Nephron (organoid): ENCODE measurements at regions not wholly inside any gene's neighbourhood (a gene's known extent, or its start where the extent isn't known, plus 50 kb on each side); places are given as distances from the start of the nearest gene placed in this dataset.

Source experiments
- H3K27ac Mint-ChIP-seq, 3 experiments: 2 replicates each; pipeline ENCODE4 v1.8.0; 2020; ENCODE audit warnings: mixed read lengths in 3 of 3, mild to moderate bottlenecking in 2 of 3, moderate library complexity in 1 of 3
- H3K27me3 Mint-ChIP-seq: 2 replicates; pipeline ENCODE4 v1.8.0; 2021; ENCODE audit warnings: low read depth, mild to moderate bottlenecking, moderate library complexity, mixed read lengths
- H3K36me3 Mint-ChIP-seq: 2 replicates; pipeline ENCODE4 v1.8.0; 2020; ENCODE audit warnings: low read depth, mixed read lengths
- H3K4me1 Mint-ChIP-seq: 2 replicates; pipeline ENCODE4 v1.8.0; 2020; ENCODE audit warnings: mixed read lengths
- H3K4me3 Mint-ChIP-seq, 3 experiments: 2 replicates each; pipeline ENCODE4 v1.8.0; 2020; ENCODE audit warnings: mild to moderate bottlenecking in 3 of 3, mixed read lengths in 3 of 3, moderate library complexity in 2 of 3
- H3K9me3 Mint-ChIP-seq: 2 replicates; pipeline ENCODE4 v1.8.0; 2020; ENCODE audit warnings: mixed read lengths
- TF ChIP-seq, protein P1 (sequence below), 3 experiments: fragments of 200-600 bp; sonication (generic); IDR thresholded peaks; one replicate each; pipeline ENCODE4 v1.5.0; 2021; ENCODE audit warnings: antibody characterized with exemption in 3 of 3; ENCODE audit not compliant: unreplicated experiment in 3 of 3

DNA sequence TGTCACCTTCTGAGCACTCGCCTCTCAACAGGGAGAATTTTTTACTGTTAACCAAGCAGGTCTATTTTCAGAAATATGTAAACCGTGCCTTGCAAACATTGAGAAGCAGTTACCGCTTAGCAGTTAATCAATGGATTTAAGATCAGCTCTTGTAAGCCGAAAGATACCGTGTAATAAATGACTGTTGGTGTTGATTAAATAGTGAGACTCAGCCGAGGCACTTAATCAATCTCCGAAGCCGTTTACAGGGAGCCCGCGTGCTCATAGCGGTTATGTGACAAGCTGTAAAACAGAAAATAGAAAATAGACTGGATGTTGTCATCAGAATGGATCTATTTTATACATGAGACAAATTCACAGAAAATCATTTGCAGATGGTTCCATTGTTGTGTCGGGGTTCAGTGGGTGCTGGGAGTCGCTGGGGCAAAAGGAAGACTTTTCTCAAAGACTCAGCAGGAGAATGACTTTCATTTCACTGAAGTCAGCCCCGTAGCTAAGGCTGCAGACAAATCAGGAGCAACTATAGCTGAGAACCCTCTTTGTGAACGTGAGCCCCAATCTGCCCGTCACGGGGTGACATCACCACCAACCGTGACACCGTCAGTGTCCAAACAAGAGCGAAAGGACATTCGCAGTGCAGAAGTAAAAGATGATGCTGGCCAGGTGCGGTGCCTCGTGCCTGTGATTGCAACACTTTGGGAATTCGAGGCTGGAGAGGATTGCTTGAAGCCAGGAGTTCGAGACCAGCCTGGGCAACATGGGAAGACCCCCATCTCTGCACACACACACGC is 275.3 kb downstream of the CRLF2 start:
- H3K27ac Mint-ChIP-seq, result no peak overlapping the region
- TF ChIP-seq, protein P1, sequence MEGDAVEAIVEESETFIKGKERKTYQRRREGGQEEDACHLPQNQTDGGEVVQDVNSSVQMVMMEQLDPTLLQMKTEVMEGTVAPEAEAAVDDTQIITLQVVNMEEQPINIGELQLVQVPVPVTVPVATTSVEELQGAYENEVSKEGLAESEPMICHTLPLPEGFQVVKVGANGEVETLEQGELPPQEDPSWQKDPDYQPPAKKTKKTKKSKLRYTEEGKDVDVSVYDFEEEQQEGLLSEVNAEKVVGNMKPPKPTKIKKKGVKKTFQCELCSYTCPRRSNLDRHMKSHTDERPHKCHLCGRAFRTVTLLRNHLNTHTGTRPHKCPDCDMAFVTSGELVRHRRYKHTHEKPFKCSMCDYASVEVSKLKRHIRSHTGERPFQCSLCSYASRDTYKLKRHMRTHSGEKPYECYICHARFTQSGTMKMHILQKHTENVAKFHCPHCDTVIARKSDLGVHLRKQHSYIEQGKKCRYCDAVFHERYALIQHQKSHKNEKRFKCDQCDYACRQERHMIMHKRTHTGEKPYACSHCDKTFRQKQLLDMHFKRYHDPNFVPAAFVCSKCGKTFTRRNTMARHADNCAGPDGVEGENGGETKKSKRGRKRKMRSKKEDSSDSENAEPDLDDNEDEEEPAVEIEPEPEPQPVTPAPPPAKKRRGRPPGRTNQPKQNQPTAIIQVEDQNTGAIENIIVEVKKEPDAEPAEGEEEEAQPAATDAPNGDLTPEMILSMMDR (IDR thresholded peaks at IDR 0.05; ENCODE audit: unreplicated experiment in 3 of 3), result no peak

DNA sequence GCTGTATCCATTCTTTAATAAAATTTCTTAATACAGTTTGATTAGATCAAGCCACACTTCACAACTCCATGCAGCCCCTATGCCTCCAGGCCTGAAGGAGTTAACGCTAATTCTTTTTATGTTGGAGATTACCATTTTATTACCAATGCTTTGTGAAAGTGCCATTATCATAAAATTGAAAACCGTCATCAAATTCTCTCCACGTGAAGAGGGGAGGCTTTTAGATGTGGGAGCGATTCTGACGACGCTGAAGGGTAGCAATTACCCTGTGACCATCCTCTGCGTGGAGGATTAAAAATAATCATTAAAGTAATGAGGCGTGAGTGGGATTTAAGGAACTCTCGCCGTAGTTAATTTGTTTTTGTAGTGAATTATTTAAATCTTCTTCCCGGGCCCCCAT is 278.8 kb downstream of the CRLF2 start:
- TF ChIP-seq, protein P1 (IDR thresholded peaks at IDR 0.05; ENCODE audit: unreplicated experiment in 3 of 3), result no peak
- Mint-ChIP-seq H3K27ac (no peak overlapping the region), H3K9me3 (no peaks in the 10 kb centered on the region), H3K4me3 (no peak overlapping the region), H3K27me3 (peaks cover 23% of the 10 kb centered on the region), H3K36me3 (no peaks in the 10 kb centered on the region), H3K4me1 (no peaks in the 10 kb centered on the region)

More for the DNA sequence above, 275.3 kb downstream of the CRLF2 start:
- peaks cover 49% of the 10 kb centered on the region for H3K27me3 Mint-ChIP-seq
- H3K9me3 Mint-ChIP-seq, result no peaks in the 10 kb centered on the region
- no peaks in the 10 kb centered on the region for H3K4me1 Mint-ChIP-seq
- no peaks in the 10 kb centered on the region for H3K36me3 Mint-ChIP-seq
- H3K4me3 Mint-ChIP-seq, result no peak overlapping the region

DNA sequence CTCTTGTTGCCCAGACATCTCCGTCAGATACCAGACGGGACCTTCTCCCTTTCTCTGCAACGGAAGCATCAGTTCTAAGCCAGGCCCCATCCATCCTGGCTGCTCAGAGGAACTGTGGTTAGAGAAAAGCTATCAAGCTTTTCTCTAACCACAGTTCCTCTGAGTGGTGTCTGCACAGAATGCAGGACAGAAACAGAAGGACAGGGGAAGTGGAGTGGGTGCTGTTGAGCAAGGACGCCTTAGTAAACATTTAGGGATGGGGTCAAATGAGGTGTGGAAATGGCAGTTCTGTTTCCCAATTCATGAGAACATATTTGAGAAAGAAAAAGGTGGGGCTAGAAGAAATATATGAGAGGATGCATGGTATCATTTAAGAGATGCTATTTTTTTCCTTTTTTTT is 283.8 kb downstream of the CRLF2 start:
- Mint-ChIP-seq H3K4me3 (no peak overlapping the region), H3K36me3 (no peaks in the 10 kb centered on the region), H3K9me3 (no peaks in the 10 kb centered on the region), H3K27me3 (no peaks in the 10 kb centered on the region), H3K4me1 (no peaks in the 10 kb centered on the region), H3K27ac (no peak overlapping the region)
- TF ChIP-seq, protein P1 (IDR thresholded peaks at IDR 0.05; ENCODE audit: unreplicated experiment in 3 of 3), result no peak

DNA sequence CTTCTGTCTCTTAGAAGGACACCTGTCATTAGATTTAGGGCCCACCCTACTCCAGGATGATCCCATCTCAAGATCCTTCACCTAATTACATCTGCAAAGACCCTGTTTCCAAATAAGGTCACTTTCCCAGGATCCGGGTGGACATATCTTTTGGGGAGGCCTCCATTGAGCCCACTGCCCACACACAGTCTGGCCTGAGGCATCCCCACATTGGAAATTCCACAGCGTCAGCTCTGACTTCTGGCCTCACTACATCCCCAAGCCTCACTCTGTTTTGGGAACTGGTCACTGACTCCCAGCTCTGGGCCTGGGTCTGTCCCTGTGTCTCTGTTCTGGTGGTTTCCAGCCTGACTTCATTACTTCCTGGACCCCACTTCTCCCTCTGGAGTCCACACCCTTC is 285.5 kb downstream of the CRLF2 start:
- no peak overlapping the region for H3K27ac Mint-ChIP-seq
- H3K4me1 Mint-ChIP-seq, result no peaks in the 10 kb centered on the region
- H3K4me3 Mint-ChIP-seq, result no peak overlapping the region
- no peaks in the 10 kb centered on the region for H3K36me3 Mint-ChIP-seq
- TF ChIP-seq, protein P1 (IDR thresholded peaks at IDR 0.05; ENCODE audit: unreplicated experiment in 3 of 3), result no peak
- H3K9me3 Mint-ChIP-seq, result no peaks in the 10 kb centered on the region
- no peaks in the 10 kb centered on the region for H3K27me3 Mint-ChIP-seq

DNA sequence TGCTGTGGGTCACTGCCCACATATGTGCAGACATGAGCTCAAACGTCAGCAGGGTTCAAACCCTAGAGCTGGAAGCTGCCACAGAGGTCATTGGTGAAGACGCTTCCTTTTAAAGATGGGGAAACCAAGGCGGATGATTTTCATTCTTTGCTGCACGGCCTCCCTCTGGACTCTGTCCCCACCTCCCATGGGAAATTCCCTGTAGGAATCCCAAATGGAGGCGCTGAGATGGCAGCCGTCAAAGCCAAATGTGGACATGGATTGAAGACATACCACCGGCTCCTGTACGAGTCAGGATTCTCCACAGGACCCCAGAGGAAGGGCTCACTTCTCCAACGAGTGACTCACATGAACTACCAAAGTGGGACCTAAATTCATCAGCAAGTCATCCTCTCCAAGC is 286.4 kb downstream of the CRLF2 start:
- Mint-ChIP-seq H3K27me3 (no peaks in the 10 kb centered on the region), H3K4me1 (no peaks in the 10 kb centered on the region), H3K4me3 (no peak overlapping the region), H3K9me3 (no peaks in the 10 kb centered on the region), H3K36me3 (no peaks in the 10 kb centered on the region), H3K27ac (no peak overlapping the region)
- TF ChIP-seq, protein P1 (IDR thresholded peaks at IDR 0.05; ENCODE audit: unreplicated experiment in 3 of 3), result no peak

DNA sequence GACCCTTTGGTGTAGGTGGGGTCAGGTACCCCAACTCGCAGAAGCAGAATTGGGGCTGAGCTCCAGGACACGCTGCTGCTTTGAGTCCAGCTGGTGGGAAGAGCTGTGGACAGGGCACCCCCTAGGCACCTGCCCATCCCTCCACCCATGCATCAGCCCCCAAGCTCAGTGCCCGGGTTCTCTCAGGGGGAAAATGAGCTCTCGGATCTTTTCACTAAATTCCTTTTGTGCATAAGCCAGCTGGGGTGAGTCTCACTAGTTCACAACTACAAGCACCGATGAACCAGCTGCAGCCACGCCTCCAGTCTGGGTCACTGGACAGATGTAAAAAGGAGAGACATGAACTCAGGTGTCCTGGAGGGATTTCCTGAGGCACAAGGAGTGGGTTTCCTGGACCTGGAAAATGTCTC is 286.8 kb downstream of the CRLF2 start:
- H3K4me3 Mint-ChIP-seq, result no peak overlapping the region
- H3K9me3 Mint-ChIP-seq, result no peaks in the 10 kb centered on the region
- no peaks in the 10 kb centered on the region for H3K36me3 Mint-ChIP-seq
- TF ChIP-seq, protein P1 (IDR thresholded peaks at IDR 0.05; ENCODE audit: unreplicated experiment in 3 of 3), result no peak
- no peak overlapping the region for H3K27ac Mint-ChIP-seq
- no peaks in the 10 kb centered on the region for H3K4me1 Mint-ChIP-seq
- peaks cover 2% of the 10 kb centered on the region for H3K27me3 Mint-ChIP-seq
